Type B pancreatic cell (in vitro differentiated cells): ENCODE measurements at regions not wholly inside any gene's neighbourhood (a gene's known extent, or its start where the extent isn't known, plus 50 kb on each side); places are given as distances from the start of the nearest gene placed in this dataset.

Experiments
- DNase-seq: peaks from one replicate; pipeline ENCODE4 v3.0.0; 2021; ENCODE audit warnings: mixed read lengths; ENCODE audit not compliant: unreplicated experiment; ENCODE audit errors: extremely low spot score
- H3K27ac Mint-ChIP-seq: 2 replicates; pipeline ENCODE4 v1.8.0; 2021; ENCODE audit warnings: mild to moderate bottlenecking, mixed read lengths
- H3K27me3 Mint-ChIP-seq: 2 replicates; pipeline ENCODE4 v1.8.0; 2021; ENCODE audit warnings: mixed read lengths
- H3K36me3 Mint-ChIP-seq: 2 replicates; pipeline ENCODE4 v1.8.0; 2021; ENCODE audit warnings: mixed read lengths
- H3K4me1 Mint-ChIP-seq: one replicate; pipeline ENCODE4 v1.8.0; 2021; ENCODE audit warnings: mixed read lengths; ENCODE audit not compliant: unreplicated experiment
- H3K4me3 Mint-ChIP-seq: 2 replicates; pipeline ENCODE4 v1.8.0; 2021; ENCODE audit warnings: mild to moderate bottlenecking, mixed read lengths
- H3K9me3 Mint-ChIP-seq: 2 replicates; pipeline ENCODE4 v1.8.0; 2021; ENCODE audit warnings: mixed read lengths
- CTCF ChIP-seq: fragments of 200-600 bp; sonication (generic); conservative IDR thresholded peaks from 2 replicates; pipeline ENCODE4 v1.5.0; 2021; ENCODE audit warnings: antibody characterized with exemption, mild to moderate bottlenecking

GRCh38 chr21:15204140-15204969 is 139.6 kb upstream of the NRIP1 start:
- Mint-ChIP-seq H3K36me3 (no peaks in the 10 kb centered on the region), H3K4me3 (no peak overlapping the region), H3K4me1 (peaks cover 28% of the 10 kb centered on the region), H3K27ac (no peak overlapping the region), H3K9me3 (peaks cover 8% of the 10 kb centered on the region), H3K27me3 (no peaks in the 10 kb centered on the region)
- no peak for DNase-seq
- no peak for TF ChIP-seq CTCF

- Mint-ChIP-seq H3K4me3 (no peak overlapping the region), H3K27me3 (no peaks in the 10 kb centered on the region), H3K4me1 (peaks cover 34% of the 10 kb centered on the region), H3K9me3 (peaks cover 8% of the 10 kb centered on the region), H3K36me3 (no peaks in the 10 kb centered on the region), H3K27ac (no peak overlapping the region)
- no peak for TF ChIP-seq CTCF
- DNase-seq: no peak
Observed at GRCh38 chr21:15204970-15205286, 140.1 kb upstream of the NRIP1 start.

GRCh38 chr21:15206514-15206913 is 141.7 kb upstream of the NRIP1 start:
- Mint-ChIP-seq H3K27me3 (no peaks in the 10 kb centered on the region), H3K4me3 (no peak overlapping the region), H3K9me3 (peaks cover 8% of the 10 kb centered on the region), H3K27ac (no peak overlapping the region), H3K4me1 (peaks cover 39% of the 10 kb centered on the region), H3K36me3 (no peaks in the 10 kb centered on the region)
- DNase-seq: no peak
- no peak for TF ChIP-seq CTCF

- Mint-ChIP-seq H3K4me1 (peaks cover 39% of the 10 kb centered on the region), H3K27ac (no peak overlapping the region), H3K27me3 (no peaks in the 10 kb centered on the region), H3K9me3 (peaks cover 8% of the 10 kb centered on the region), H3K4me3 (no peak overlapping the region), H3K36me3 (no peaks in the 10 kb centered on the region)
- DNase-seq: no peak
- TF ChIP-seq CTCF: no peak
Observed at GRCh38 chr21:15207231-15207630, 142.4 kb upstream of the NRIP1 start.

- Mint-ChIP-seq H3K4me3 (no peak overlapping the region), H3K9me3 (peaks cover 8% of the 10 kb centered on the region), H3K27ac (no peak overlapping the region), H3K36me3 (no peaks in the 10 kb centered on the region), H3K4me1 (peaks cover 37% of the 10 kb centered on the region), H3K27me3 (no peaks in the 10 kb centered on the region)
- DNase-seq: no peak
- no peak for TF ChIP-seq CTCF
Observed at GRCh38 chr21:15207635-15208370, 143.0 kb upstream of the NRIP1 start.
